ENCODE measurements at regions not wholly inside any gene's neighbourhood (a gene's known extent, or its start where the extent isn't known, plus 50 kb on each side); places are given as distances from the start of the nearest gene placed in this dataset.

GRCh38 chr3:193851941-193852674, 259.1 kb downstream of the OPA1 start:
- no peak for TF ChIP-seq CTCF (optimal IDR thresholded peaks at IDR 0.05 in 1 of 3, IDR thresholded peaks at IDR 0.05 in 1 of 3, conservative IDR thresholded peaks at IDR 0.05 in 1 of 3; ENCODE audit: extremely low read depth in 1 of 3, insufficient read depth in 2 of 3, low read length in 3 of 3)
- no peak for TF ChIP-seq EZH2 (IDR thresholded peaks at IDR 0.05; ENCODE audit: low read length)

Measured in keratinocyte (primary cell).